C4-2B (cell line): ENCODE measurements at regions not wholly inside any gene's neighbourhood (a gene's known extent, or its start where the extent isn't known, plus 50 kb on each side); places are given as distances from the start of the nearest gene placed in this dataset.

Experiments
- ZFX ChIP-seq: fragments of 450-650 bp; IDR thresholded peaks from 2 replicates; pipeline ENCODE4 v1.6.1; 2017
- TF ChIP-seq, protein P1 (sequence below): fragments of 450-650 bp; conservative IDR thresholded peaks from 2 replicates; pipeline ENCODE4 v1.5.1; 2017; ENCODE audit warnings: mild to moderate bottlenecking

DNA sequence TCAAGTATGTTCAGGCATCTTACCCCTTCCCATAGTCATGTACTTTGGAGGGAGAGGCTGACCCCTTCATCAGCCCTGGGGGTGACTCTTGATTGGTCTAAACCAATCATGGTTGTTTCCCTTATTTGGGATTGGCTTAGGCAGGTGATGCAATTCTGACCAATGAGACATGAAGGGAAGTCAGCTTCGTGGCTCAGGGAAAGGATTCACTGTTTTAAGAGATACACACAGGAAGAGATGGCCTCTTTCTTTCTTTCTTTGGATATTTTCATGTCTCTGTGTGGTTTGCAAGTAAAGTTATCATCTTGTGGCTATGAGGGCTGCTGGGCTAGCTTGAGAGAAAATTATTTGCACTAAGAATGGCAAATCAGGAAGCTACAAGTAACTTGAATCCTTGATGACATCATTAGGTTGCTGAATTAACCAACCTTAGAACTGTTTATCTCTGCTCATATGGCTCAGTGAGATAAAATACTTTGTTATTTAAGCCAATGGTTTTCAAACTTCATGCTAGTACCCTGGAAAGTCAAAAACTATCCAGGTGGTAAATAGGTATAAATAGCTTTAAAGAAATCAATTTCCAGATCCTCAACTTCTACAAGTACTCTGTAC, 144.2 kb upstream of the CENPW start:
- TF ChIP-seq, protein P1, sequence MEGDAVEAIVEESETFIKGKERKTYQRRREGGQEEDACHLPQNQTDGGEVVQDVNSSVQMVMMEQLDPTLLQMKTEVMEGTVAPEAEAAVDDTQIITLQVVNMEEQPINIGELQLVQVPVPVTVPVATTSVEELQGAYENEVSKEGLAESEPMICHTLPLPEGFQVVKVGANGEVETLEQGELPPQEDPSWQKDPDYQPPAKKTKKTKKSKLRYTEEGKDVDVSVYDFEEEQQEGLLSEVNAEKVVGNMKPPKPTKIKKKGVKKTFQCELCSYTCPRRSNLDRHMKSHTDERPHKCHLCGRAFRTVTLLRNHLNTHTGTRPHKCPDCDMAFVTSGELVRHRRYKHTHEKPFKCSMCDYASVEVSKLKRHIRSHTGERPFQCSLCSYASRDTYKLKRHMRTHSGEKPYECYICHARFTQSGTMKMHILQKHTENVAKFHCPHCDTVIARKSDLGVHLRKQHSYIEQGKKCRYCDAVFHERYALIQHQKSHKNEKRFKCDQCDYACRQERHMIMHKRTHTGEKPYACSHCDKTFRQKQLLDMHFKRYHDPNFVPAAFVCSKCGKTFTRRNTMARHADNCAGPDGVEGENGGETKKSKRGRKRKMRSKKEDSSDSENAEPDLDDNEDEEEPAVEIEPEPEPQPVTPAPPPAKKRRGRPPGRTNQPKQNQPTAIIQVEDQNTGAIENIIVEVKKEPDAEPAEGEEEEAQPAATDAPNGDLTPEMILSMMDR = no peak
- TF ChIP-seq ZFX = no peak
